HUES48 (cell line): ENCODE measurements at regions not wholly inside any gene's neighbourhood (a gene's known extent, or its start where the extent isn't known, plus 50 kb on each side); places are given as distances from the start of the nearest gene placed in this dataset.
"Not testable (repeated sequence)": the region's sequence is repeated elsewhere in the genome, so short reads cannot be mapped to it uniquely, and the experiment has no call there.

Experiments used
- H3K27ac ChIP-seq: one replicate; pipeline ENCODE4 v1.7.0; 2013; ENCODE audit warnings: low read depth, low read length, inconsistent platforms
- H3K27me3 ChIP-seq: 2 replicates; pipeline ENCODE4 v1.6.1; 2013; ENCODE audit warnings: mild to moderate bottlenecking, low read length; ENCODE audit not compliant: control insufficient read depth, insufficient read depth
- H3K36me3 ChIP-seq: 2 replicates; pipeline ENCODE4 v1.6.1; 2013; ENCODE audit warnings: low read length; ENCODE audit not compliant: control insufficient read depth, insufficient read depth
- H3K4me1 ChIP-seq: 2 replicates; pipeline ENCODE4 v1.6.1; 2013; ENCODE audit warnings: mild to moderate bottlenecking, low read length; ENCODE audit not compliant: control insufficient read depth, insufficient read depth
- H3K4me3 ChIP-seq: 2 replicates; pipeline ENCODE4 v1.5.1; 2013; ENCODE audit warnings: mild to moderate bottlenecking, low read depth, low read length
- H3K9ac ChIP-seq: 2 replicates; pipeline ENCODE4 v1.6.1; 2013; ENCODE audit warnings: mild to moderate bottlenecking, low read depth, low read length, moderate library complexity
- H3K9me3 ChIP-seq: 2 replicates; pipeline ENCODE4 v1.6.1; 2013; ENCODE audit warnings: low read length; ENCODE audit not compliant: control insufficient read depth, insufficient read depth

DNA sequence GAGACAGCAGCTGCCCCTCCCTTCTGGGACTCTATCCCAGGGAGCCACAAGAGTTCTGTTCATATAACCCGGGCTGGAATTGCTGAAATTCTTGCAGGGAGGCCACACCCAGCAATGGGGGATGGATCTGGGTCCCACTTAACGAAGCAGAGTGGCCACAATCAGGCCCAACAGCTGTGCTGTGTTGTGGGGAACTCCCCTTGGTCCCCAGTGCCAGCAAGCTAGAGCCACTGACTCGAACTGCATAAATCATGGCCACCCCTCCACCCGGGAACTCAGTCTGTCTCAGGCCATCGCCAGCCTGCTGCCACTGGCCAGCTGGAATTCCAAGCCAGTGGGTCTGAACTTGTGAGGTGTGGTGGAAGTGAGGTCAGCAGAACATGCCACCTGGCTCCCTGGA is 111.1 kb downstream of the KLF8 start:
- Histone ChIP-seq H3K36me3 (no peaks in the 10 kb centered on the region), H3K9ac (no peak overlapping the region), H3K27me3 (no peaks in the 10 kb centered on the region), H3K4me3 (no peak overlapping the region), H3K4me1 (no peaks in the 10 kb centered on the region), H3K27ac (no peak overlapping the region), H3K9me3 (peaks cover 59% of the 10 kb centered on the region)

DNA sequence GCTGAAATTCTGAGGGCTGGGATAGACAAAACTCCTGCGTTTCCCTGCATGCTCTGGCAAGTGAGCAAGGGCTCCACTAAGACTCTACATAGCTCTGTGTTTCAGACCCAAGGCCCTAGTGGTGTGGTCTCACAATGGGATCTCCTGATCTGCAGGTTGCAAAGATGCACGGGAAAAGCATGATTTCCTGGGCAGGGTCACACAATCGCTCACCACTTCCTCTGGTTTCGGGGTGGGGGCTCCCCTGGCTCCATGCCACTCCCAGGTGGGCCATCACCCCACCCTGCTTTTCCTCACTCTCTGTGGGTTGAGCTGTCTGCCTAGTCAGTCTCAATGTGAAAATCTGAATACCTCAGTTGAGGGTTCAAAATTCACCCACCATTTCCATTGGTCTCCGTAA is 111.5 kb downstream of the KLF8 start:
- Histone ChIP-seq H3K4me3 (peak overlapping the region; percentile 11; the same call in 1 of the 2 replicates), H3K9me3 (peaks cover 59% of the 10 kb centered on the region), H3K9ac (no peak overlapping the region), H3K27me3 (no peaks in the 10 kb centered on the region), H3K27ac (no peak overlapping the region), H3K36me3 (no peaks in the 10 kb centered on the region), H3K4me1 (no peaks in the 10 kb centered on the region)

DNA sequence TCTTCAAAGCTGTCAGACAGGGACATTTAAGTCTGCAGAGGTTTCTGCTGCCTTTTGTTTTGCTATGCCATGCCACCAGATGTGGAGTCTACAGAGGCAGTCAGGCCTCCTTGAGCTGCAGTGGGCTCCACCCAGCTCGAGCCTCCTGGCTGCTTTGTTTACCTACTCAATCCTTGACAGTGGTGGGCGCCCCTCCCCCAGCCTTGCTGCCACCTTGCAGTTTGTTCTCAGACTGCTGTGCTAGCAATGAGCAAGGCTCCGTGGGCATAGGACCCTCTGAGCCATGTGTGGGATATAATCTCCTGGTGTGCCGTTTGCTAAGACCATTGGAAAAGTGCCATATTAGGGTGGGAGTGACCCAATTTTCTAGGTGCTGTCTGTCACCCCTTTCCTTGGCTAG is 126.0 kb downstream of the KLF8 start:
- peaks cover 47% of the 10 kb centered on the region for H3K9me3 ChIP-seq
- not testable (repeated sequence) for H3K27me3 ChIP-seq, H3K27ac ChIP-seq, H3K36me3 ChIP-seq, H3K9ac ChIP-seq, H3K4me1 ChIP-seq, H3K4me3 ChIP-seq

DNA sequence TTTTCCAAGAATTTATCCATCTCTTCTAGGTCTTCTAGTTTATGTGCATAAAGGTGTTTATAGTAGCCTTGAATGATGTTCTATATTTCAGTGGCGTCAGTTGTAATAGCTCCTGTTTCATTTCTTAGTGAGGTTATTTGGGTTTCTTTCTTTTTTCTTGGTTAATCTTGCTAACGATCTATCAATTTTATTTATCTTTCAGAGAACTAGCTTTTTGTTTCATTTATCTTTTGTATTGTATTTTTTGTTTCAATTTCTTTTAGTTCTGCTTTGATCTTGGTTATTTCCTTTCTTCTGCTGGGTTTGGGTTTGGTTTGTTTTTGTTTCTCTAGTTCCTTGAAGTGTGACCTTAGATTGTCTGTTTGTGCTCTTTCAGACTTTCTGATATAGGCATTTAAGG is 133.0 kb downstream of the KLF8 start:
- peaks cover 68% of the 10 kb centered on the region for H3K9me3 ChIP-seq
- not testable (repeated sequence) for H3K9ac ChIP-seq, H3K27ac ChIP-seq, H3K27me3 ChIP-seq, H3K36me3 ChIP-seq, H3K4me3 ChIP-seq, H3K4me1 ChIP-seq

DNA sequence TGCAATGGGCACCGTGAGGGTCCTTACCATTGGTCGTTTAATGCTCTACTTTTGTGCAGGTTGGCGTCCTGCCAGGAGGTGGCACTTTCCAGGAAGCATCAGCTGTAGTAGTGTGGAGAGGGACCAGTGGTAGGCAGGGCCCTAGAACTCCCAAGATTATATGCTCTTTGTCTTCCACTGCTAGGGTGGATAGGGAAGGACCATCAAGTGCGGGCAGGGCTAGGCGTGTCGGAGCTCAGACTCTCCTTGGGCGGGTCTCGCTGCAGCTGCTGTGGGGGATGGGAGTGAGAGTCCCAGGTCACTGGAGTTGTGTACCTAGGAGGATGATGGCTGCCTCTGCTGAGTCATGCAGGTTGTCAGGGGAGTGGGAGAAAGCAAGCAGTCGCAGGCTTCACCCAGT is 134.7 kb downstream of the KLF8 start:
- Histone ChIP-seq H3K9ac (no peak overlapping the region), H3K27me3 (no peaks in the 10 kb centered on the region), H3K9me3 (peaks cover 57% of the 10 kb centered on the region), H3K4me3 (no peak overlapping the region), H3K4me1 (no peaks in the 10 kb centered on the region), H3K27ac (no peak overlapping the region), H3K36me3 (no peaks in the 10 kb centered on the region)

DNA sequence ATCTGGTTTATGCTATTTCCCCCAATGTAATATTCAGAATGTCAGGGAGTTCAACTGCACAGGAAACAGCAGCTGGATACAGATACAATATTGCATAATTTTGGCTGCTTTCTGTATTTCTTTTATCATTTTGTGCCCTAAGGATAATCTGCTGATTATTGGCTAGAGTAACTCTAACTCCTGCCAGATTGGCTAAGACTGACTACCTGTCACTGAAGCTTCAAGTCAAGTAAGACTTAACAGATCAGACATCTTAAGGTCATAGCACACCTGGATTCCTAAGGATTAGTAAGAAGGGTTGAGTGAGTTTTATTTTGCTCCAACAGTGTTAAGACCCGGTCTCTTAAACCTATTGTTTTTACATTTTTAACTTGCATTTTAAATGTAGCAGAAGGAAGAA is 136.8 kb downstream of the KLF8 start:
- Histone ChIP-seq H3K9me3 (peaks cover 47% of the 10 kb centered on the region), H3K4me1 (no peaks in the 10 kb centered on the region), H3K27ac (no peak overlapping the region), H3K27me3 (no peaks in the 10 kb centered on the region), H3K9ac (no peak overlapping the region), H3K4me3 (no peak overlapping the region), H3K36me3 (no peaks in the 10 kb centered on the region)

DNA sequence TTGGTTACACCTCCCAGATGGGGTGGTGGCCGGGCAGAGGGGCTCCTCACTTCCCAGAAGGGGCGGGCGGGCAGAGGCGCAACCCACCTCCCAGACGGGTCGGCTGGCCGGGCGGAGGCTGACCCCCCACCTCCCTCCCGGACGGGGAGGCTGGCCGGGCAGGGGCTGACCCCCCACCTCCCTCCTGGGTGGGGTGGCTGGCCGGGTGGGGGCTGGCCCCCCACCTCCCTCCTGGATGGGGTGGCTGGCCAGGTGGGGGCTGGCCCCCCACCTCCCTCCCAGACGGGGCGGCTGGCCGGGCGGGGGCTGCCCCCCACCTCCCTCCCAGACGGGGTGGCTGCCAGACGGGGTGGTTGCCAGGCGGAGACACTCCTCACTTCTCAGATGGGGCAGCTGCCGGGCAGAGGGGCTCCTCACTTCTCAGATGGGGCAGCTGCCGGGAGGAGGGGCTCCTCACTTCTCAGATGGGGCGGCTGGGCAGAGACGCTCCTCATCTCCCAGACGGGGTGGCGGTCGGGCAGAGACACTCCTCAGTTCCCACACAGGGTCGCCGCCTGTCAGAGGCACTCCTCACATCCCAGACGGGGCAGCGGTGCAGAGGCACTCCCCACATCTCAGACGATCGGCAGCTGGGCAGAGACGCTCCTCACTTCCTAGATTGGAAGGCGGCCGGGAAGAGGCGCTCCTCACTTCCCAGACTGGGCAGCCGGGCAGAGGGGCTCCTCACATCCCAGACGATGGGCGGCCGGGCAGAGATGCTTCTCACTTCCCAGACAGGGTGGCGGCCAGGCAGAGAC is 148.0 kb downstream of the KLF8 start:
- not testable (repeated sequence) for H3K4me3 ChIP-seq, H3K36me3 ChIP-seq, H3K4me1 ChIP-seq, H3K9ac ChIP-seq, H3K27ac ChIP-seq, H3K27me3 ChIP-seq
- H3K9me3 ChIP-seq, result peaks cover 52% of the 10 kb centered on the region

DNA sequence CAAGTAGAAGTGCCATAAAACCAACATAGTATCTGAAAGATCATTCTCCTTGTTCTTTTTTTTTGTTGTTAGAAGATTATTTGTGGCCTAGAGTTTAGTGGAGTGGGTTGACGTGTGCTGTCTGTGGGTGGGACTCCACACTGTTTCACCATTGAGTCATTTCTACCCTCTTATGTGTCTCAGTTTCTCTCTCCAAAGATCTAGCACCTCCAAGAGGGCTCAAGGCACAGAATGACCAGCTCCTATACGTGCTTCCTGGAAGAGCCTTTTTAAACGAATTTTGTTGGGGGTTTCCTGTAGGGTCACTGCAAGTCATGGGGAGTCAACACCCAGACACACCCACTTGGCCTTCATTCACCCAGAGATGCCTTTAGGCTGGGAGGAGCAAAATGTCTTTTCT is 150.1 kb downstream of the KLF8 start:
- peaks cover 65% of the 10 kb centered on the region for H3K9me3 ChIP-seq
- H3K4me1 ChIP-seq, result no peaks in the 10 kb centered on the region

DNA sequence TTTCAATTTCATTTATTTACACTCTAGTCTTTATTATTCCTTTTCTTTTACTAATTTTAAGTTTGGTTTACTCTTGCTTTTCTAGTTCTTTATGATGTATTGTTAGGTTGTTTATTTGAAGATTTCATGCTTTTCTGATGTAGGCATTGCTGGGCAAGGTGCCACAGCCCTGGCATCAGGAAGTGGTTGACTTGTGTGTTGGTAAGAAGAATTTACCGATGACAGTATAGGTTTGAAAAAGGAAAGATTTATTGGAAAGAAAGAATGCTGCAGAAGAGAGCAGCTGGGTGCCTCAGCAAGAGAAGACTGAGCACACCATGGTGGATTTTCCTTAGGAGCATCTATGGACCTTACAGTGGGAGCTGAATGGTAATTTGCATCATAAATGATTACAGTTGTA is 153.2 kb downstream of the KLF8 start:
- H3K36me3 ChIP-seq, result no peaks in the 10 kb centered on the region
- no peak overlapping the region for H3K27ac ChIP-seq
- H3K9ac ChIP-seq, result no peak overlapping the region
- H3K9me3 ChIP-seq, result peaks cover 65% of the 10 kb centered on the region
- H3K27me3 ChIP-seq, result no peaks in the 10 kb centered on the region
- no peaks in the 10 kb centered on the region for H3K4me1 ChIP-seq
- H3K4me3 ChIP-seq, result no peak overlapping the region

More for the DNA sequence above, 150.1 kb downstream of the KLF8 start:
- Histone ChIP-seq H3K36me3 (no peaks in the 10 kb centered on the region), H3K4me3 (no peak overlapping the region), H3K27me3 (no peaks in the 10 kb centered on the region), H3K9ac (no peak overlapping the region), H3K27ac (no peak overlapping the region)

DNA sequence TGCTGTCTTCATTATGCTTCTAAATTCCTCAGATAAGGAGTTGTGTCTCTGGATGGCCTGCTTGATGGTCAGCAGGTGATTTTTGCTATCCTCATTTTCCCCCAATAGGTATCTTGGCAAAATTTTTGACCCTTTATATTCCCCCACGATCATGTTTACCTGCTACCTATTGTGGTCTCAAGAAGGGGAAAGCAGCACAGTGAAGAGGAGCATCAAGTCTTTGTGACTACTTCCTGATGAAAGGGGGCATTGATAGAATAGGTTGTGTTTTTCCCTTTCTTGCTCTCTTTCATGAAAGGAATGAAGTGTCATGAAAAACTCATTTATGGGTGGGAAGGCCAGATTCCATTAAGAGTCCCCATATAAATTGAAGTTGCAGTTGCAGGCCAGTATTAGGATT is 153.8 kb downstream of the KLF8 start:
- no peak overlapping the region for H3K4me3 ChIP-seq

DNA sequence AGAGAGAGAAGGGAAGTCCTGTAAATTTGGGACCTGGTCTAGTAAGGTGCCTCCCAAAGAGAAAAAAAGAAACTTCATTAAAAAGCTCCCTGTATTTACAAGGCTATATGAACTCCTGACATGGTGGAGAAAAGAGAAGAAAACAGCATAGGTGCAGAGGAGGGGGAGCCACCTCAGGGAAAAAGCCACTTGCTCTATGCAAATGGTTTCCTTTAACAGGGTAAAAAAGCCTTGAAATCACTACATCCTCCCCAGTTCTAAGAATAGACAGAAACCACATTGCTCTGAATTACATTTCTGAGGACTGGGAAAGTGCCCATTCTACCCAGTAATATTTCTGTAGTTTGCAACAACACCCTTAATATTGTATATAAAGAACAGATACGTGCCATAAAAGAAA is 165.5 kb downstream of the KLF8 start:
- Histone ChIP-seq H3K27ac (no peak overlapping the region), H3K4me1 (no peaks in the 10 kb centered on the region), H3K4me3 (no peak overlapping the region; the same call in 1 of the 2 replicates), H3K9ac (no peak overlapping the region), H3K9me3 (peaks cover 61% of the 10 kb centered on the region), H3K36me3 (no peaks in the 10 kb centered on the region), H3K27me3 (no peaks in the 10 kb centered on the region)

More for the DNA sequence above, 153.8 kb downstream of the KLF8 start:
- Histone ChIP-seq H3K9ac (no peak overlapping the region), H3K9me3 (peaks cover 65% of the 10 kb centered on the region), H3K27me3 (no peaks in the 10 kb centered on the region), H3K4me1 (no peaks in the 10 kb centered on the region), H3K27ac (no peak overlapping the region), H3K36me3 (no peaks in the 10 kb centered on the region)
